ENCODE measurements at regions not wholly inside any gene's neighbourhood (a gene's known extent, or its start where the extent isn't known, plus 50 kb on each side); places are given as distances from the start of the nearest gene placed in this dataset.

DNA sequence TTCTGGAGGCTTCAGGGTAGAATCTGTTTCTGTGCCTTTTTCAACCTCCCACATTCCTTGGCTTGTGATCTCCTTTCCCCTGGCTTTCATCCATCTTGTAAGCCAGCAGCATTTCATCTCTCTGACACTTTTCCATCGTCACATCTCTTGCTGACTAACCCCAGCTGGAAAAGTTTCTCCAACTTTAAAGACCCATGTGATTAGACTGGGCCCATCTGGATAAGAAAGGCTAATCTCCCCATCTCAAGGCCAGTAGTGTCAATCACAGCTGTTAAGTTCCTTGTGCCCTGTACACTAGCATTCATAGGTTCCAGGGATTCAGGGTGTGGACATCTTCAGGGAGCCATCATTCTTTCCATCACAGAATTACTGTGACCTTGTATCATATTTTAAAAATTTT lies 452.1 kb downstream of the TTLL7 start:
- ATAC-seq (peak in 2 of 4 donors; percentile 22 to 30), DNase-seq (no peak)
- H3K36me3 ChIP-seq: no peaks in the 10 kb centered on the region
- WGBS, 4 donors: 19 to 31% (median 27%) methylated on average over 1 of the region's 1 CpG
- peaks cover 0 to 2% (median 0%) of the 10 kb centered on the region in 12 donors for H3K4me1 ChIP-seq
- H3K4me3 ChIP-seq: no peak overlapping the region
- intact Hi-C loops (cut with DNase I): no loop called here
- H3K9me3 ChIP-seq: peaks cover 0 to 9% (median 0%) of the 10 kb centered on the region in 12 donors
- TF ChIP-seq, protein P1, sequence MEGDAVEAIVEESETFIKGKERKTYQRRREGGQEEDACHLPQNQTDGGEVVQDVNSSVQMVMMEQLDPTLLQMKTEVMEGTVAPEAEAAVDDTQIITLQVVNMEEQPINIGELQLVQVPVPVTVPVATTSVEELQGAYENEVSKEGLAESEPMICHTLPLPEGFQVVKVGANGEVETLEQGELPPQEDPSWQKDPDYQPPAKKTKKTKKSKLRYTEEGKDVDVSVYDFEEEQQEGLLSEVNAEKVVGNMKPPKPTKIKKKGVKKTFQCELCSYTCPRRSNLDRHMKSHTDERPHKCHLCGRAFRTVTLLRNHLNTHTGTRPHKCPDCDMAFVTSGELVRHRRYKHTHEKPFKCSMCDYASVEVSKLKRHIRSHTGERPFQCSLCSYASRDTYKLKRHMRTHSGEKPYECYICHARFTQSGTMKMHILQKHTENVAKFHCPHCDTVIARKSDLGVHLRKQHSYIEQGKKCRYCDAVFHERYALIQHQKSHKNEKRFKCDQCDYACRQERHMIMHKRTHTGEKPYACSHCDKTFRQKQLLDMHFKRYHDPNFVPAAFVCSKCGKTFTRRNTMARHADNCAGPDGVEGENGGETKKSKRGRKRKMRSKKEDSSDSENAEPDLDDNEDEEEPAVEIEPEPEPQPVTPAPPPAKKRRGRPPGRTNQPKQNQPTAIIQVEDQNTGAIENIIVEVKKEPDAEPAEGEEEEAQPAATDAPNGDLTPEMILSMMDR (IDR thresholded peaks at IDR 0.05): no peak
- no peak for TF ChIP-seq POLR2A (IDR thresholded peaks at IDR 0.05)
- H3K27ac ChIP-seq: no peak overlapping the region
- H3K27me3 ChIP-seq: no peaks in the 10 kb centered on the region

DNA sequence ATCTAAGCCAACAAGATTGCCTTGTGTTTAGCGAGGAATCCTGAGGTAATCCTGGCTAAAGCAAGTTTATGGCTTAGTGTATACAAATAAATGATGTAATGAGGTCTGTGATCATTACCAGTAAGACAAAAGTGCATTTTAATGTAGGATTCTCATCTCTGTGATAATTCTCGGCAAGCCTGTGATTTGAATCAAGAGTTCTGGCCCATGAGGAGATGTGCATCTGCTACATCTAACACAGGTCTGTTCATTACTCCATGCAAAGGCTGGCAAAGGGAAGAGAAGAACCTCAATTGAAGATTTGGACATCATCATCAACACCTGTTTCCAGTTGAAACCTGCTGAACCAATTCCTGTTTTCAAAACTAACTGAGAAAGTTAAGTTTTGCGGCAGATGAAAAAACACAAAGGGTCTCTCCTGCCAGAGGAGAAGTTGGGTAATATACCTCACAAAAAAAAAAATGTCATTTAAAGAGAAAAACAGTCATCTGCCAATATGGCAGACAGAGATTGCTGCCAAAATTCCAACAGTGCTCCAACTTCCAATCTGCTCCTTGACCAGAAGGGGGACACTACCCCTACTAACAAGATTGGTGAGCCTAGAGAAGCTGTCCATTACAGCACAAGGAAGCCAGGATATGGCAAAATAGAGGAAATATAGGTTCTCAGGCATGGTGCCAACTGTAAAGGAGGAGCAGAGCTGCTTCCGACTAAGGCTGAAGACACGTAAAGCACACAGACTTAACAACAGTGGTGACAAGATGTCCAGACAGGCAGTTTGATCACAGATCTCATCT lies 453.7 kb downstream of the TTLL7 start:
- Histone ChIP-seq H3K27me3 (no peaks in the 10 kb centered on the region), H3K9me3 (peaks cover 0 to 9% (median 0%) of the 10 kb centered on the region in 12 donors), H3K4me3 (no peak overlapping the region), H3K4me1 (peaks cover 0 to 2% (median 0%) of the 10 kb centered on the region in 12 donors), H3K27ac (no peak overlapping the region), H3K36me3 (no peaks in the 10 kb centered on the region)
- ATAC-seq: no peak
- TF ChIP-seq, protein P1 (IDR thresholded peaks at IDR 0.05): no peak
- TF ChIP-seq POLR2A (IDR thresholded peaks at IDR 0.05): no peak
- intact Hi-C loops (cut with DNase I): no loop called here
- no peak for DNase-seq
- WGBS, 4 donors: 82 to 90% (median 84%) methylated on average over 5 of the region's 5 CpGs

DNA sequence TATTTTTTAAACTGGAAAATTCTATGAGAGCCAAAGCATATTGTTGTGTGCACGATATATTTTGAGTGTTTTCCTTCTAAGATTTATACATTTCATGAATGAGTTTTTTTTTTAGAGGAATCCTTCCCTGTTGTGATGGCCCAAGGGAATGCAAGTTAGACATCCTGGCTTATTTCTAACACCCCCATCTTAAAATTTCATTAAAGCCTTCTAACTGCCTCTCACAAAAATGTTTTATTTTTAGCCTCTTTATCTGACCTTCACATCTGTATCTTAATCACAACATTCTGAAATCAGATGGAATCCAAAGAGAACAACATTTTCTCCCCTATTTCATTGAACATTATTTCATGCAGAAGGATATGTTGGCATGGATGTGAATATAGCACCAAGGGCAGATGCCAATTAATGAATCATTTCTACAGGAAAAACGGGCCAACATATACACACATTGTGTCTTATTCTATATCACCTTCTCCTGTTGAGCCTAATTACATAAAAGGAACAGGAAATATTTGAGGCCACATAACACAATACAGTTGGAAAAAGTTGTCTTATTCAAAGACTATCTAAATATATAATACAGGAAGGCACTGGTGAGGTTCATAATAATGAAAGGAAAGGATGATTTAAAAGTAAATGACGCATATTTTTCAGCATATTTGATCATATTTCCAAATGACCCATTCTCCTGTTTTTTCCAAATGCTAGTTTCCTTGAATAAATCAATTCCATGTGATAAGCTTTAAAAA lies 455.5 kb downstream of the TTLL7 start:
- Histone ChIP-seq H3K4me1 (peaks cover 0 to 2% (median 0%) of the 10 kb centered on the region in 12 donors), H3K4me3 (no peak overlapping the region), H3K27ac (peak overlapping the region in 3 of 12 donors; percentile 7 to 14 (median 11)), H3K27me3 (no peaks in the 10 kb centered on the region), H3K36me3 (no peaks in the 10 kb centered on the region), H3K9me3 (peaks cover 0 to 9% (median 0%) of the 10 kb centered on the region in 12 donors)
- DNase-seq: no peak
- peak in 1 of 4 donors; percentile 71 for ATAC-seq
- 58 to 72% (median 66%) methylated on average over 3 of the region's 3 CpGs for WGBS, 4 donors
- intact Hi-C loops (cut with DNase I): no loop called here
- TF ChIP-seq, protein P1 (IDR thresholded peaks at IDR 0.05): no peak
- TF ChIP-seq POLR2A (IDR thresholded peaks at IDR 0.05): no peak
